Limb (tissue), 2 donors: ENCODE measurements at regions not wholly inside any gene's neighbourhood (a gene's known extent, or its start where the extent isn't known, plus 50 kb on each side); places are given as distances from the start of the nearest gene placed in this dataset.
"Not testable (repeated sequence)": the region's sequence is repeated elsewhere in the genome, so short reads cannot be mapped to it uniquely, and the experiment has no call there.

ENCODE experiments used
- DNase-seq, 2 donors: peaks; one replicate each; pipeline ENCODE4 v3.0.0-alpha.2; 2016; ENCODE audit errors: extremely low spot score in 2 of 2

- DNase-seq, result no peak
Observed at GRCh38 chr13:88676016-88676415, 1004.8 kb downstream of the SLITRK5 start.

- no peak for DNase-seq
Observed at GRCh38 chr13:88685459-88685858, 1014.3 kb downstream of the SLITRK5 start.

DNA sequence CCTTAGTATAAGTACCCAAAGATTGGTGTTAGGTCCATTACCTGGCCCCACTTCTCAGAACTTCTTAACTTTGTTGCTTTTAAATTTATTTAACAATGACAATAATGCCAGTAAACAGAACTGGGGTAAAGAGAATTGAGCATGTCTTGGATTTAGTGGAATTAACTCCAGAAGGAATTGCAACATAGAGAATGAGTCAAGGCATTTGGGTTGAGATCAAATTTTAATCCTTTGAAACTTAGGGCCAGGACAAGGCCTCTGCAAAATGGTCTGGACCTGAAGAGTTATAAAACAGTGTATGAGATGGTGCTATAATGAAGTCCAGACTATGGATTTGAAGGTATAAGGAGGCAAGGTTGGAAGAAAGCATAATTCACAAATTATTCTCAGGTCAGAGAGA, 1030.4 kb downstream of the SLITRK5 start:
- DNase-seq, result no peak

DNA sequence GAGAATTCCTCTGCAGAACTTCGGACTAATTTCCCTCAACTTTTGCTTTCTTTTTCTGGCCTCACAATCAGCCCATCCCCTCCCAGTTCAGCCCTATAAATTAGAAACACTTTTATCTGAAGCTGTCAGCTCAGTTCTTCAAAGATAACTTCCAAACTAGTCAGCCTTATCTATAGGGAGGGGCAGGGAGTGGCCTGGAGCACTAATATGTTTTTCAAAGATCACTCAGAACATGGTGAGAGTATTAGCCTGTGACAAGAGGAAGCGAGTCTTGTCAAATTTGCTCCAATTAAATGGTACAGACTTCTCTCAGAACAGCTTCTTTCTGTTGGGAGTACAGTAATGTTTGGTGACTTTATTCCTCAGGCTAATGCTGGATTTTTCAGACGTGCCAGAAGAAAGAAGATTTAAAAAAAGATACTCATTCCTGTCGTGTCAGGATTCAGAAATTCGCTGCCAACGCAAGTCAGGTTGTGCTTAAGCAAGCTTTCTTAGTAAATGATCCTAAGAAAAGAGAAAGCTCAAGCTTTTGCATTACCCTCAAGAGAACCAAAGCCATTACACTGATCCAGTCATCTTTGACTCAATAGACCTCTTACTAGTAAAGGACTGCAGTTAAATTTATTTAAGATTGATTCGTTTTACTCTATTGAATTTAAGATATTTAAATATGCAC, 1033.6 kb downstream of the SLITRK5 start:
- no peak for DNase-seq

GRCh38 chr13:88707646-88708045, 1036.5 kb downstream of the SLITRK5 start:
- no peak for DNase-seq

DNA sequence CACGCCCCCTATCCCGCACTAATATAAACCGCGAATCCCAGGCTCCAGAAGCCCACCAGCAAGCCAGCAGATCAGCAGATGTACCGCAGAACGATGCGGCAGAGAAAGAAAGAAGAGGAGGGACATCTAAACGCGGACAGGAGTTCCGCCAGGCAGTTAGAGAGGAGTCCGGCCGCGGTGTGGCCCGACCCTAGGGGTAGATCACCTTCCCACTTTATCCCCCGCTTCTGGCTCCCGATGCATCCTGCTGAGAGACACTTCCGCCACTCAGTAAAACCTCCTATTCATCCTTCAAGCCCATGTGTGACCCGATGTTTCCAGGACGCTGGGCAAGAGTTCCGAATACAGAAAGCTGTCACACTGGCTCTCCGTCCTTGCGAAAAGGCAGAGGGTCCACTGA, 1046.8 kb downstream of the SLITRK5 start:
- DNase-seq, result no peak

DNA sequence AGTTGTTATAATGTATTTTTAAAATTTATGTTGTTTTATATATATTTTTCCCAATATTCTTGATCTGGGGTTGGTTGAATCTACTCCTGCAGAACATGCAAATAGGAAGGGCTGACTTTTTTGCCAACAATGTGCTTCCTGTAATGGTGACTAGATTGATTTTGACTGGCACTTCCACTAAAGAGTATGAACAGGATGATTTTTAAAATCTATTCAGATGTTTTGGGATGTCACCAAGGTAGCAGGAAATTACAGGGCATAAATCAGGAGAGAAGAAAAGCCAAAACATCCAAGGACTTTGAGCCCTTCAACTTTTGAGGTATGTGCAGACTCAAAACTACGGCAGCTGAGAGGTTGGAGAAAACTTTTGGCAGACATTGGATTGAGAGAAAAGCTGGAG, 1047.6 kb downstream of the SLITRK5 start:
- no peak for DNase-seq

DNA sequence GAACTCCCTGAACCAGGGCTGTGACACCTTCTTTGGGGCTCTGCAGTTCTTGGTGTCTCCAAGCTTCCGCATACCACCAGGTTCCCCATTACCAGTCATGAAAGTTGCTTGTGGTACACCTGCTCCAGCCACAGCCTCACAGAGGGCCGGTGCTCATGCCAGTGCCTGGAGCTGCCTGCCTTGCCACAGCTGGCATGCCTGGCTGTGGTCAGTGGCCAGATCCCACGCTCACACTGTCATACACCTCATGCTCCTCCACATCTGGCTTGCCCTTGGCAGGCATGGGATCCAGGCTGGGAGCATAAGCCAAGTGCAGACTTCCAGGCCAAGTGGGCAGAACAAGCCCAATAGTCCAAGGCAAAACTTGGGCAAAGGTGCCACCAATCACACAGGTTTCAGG, 1054.9 kb downstream of the SLITRK5 start:
- DNase-seq, result no peak

GRCh38 chr13:88727236-88727635, 1056.1 kb downstream of the SLITRK5 start:
- DNase-seq, result not testable (repeated sequence)

GRCh38 chr13:88729605-88730004, 1058.4 kb downstream of the SLITRK5 start:
- no peak for DNase-seq

DNA sequence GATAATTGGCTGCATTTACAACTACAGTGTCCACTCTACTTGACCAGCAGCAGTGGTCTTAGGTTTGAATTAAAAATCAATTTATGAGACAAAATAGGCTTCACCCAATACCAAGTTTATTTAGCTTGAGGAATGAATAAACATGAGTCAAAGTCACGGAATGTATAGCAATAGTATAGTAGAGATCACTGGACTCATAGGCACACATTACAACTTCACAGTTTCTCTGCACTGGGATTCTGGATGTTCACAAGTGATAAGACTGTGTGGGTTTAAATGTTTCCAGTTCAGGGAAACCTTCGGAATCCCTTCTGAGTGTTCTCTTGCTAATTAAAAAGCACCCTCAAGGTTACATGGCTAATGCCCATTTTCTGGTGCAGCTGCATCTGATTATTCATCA, 1064.9 kb downstream of the SLITRK5 start:
- DNase-seq, result no peak

- DNase-seq, result no peak
Observed at GRCh38 chr13:88739195-88739594, 1068.0 kb downstream of the SLITRK5 start.

GRCh38 chr13:88744289-88744688, 1073.1 kb downstream of the SLITRK5 start:
- DNase-seq, result no peak

- DNase-seq, result no peak
Observed at GRCh38 chr13:88745011-88745410, 1073.8 kb downstream of the SLITRK5 start.

DNA sequence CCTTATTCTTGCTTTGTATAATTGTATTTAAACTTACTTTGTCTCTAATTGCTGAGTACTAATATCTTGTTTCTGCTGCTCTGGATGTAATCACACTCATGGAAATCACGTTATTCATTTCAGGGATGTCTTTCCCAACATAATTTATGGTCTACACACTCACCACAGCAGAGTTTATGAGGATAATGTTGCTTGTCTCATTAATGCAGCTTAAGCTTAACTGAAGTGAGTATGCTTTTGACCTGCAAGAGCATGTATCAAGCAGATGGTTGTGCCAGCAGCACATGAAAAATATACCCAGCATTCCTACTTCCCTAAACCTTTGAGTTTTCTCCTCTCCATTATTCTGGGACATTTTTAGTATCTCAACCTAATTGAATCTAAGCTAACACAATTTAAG, 1080.9 kb downstream of the SLITRK5 start:
- DNase-seq, result no peak

- no peak for DNase-seq
Observed at GRCh38 chr13:88754141-88754540, 1083.0 kb downstream of the SLITRK5 start.

DNA sequence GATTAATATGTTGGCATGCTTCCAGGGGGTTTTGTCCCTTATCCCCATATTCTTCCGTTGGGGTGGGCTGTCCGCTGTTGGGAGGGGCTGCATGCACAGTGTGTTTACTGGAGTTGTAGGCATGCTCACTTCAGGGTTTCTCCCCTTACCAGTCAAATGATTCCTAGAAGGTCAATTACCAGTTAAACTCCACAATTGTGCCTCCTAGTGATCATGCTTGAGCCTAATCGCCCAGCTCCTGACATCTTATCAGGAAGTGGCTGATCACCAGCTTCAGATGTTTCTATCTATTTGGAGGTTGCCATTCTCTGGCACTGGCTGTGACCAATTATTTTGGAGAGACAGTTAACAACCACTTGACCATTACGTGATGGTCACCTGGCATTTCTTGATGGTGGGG, 1090.0 kb downstream of the SLITRK5 start:
- DNase-seq, result no peak

GRCh38 chr13:88764103-88764502, 1092.9 kb downstream of the SLITRK5 start:
- no peak for DNase-seq

GRCh38 chr13:88800505-88800904, 1129.3 kb downstream of the SLITRK5 start:
- no peak for DNase-seq

DNA sequence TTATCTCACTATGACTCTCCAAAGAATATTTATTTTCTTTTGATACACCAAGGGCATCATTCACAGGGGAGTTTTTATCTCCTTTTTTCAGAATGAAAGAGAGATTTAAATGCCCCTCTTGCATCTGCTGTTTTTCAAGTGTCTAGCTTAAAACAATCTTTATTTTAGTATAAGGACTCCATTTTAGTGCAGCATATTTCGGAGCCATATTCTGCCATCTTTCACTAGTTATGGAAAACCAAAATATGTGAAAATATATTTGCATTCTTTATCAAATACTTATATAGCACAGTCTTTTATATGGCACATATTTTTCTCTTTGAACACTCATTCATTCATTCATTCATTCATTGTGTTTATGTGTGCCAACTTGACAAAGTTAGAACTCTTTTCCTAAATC, 1130.2 kb downstream of the SLITRK5 start:
- DNase-seq, result no peak

- no peak for DNase-seq
Observed at GRCh38 chr13:88802886-88803285, 1131.7 kb downstream of the SLITRK5 start.

GRCh38 chr13:88806438-88806837, 1135.3 kb downstream of the SLITRK5 start:
- no peak for DNase-seq

DNA sequence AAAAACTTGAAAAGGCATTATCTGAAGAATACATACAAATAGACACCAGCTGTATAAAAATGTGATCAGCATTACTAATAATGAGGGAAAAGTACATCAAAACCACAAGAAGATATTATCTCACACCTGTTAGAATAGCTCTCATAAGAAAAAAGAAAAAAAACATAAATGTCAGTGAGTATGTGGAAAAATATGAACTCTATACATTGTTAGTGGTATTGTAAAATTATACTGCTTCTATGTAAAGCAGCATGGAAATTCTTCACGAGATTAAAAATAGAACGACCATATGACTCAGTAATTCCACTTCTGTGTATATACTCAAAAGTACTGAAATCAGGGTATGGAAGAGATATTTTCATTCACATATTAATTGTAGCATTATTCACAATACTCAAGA, 1146.4 kb downstream of the SLITRK5 start:
- no peak for DNase-seq

DNA sequence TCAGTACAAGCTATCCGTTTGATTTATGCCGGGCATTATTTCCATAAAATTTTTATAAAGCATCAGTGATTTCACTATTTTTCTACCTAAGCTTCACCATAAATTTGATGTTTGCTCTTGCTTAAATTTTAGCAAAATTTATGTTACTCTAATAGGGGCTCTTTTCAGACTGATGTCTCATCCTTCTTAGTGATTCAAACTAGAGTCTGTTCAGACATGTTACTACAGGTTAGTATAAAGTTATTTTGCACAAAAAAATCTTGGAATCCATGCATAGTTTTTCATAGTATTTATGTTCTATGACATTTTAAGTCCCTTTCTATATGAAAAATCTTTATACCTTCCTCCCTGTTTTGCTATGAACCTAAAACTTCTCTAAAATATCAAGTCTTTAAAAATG, 1151.9 kb downstream of the SLITRK5 start:
- DNase-seq, result no peak
